ENCODE measurements at regions not wholly inside any gene's neighbourhood (a gene's known extent, or its start where the extent isn't known, plus 50 kb on each side); places are given as distances from the start of the nearest gene placed in this dataset.

GRCh38 chr10:3684891-3685290 is 100.1 kb downstream of the KLF6 start:
- Histone ChIP-seq H3K9me3 (replicated peaks; ENCODE audit: control insufficient read depth, insufficient read depth, low read length) (no peaks in the 10 kb centered on the region), H4K20me1 (replicated peaks; ENCODE audit: control insufficient read depth, extremely low read depth, insufficient read depth, low read length) (no peaks in the 10 kb centered on the region), H3K9me1 (replicated peaks; ENCODE audit: control insufficient read depth, extremely low read depth, insufficient read depth, low read length) (no peaks in the 10 kb centered on the region), H2AFZ (ENCODE audit: low read depth, low read length) (no peak overlapping the region), H3K36me3 (ENCODE audit: control insufficient read depth in 2 of 2, extremely low read depth in 1 of 2, insufficient read depth in 2 of 2, low read length in 2 of 2) (no peaks in the 10 kb centered on the region), H3K4me3 (replicated peaks in 1 of 3; ENCODE audit: insufficient read depth in 1 of 3, low read depth in 1 of 3, low read length in 3 of 3) (no peak overlapping the region), H3K4me2 (ENCODE audit: insufficient read depth, low read length) (no peak overlapping the region), H3K9ac (replicated peaks; ENCODE audit: extremely low read depth, insufficient read depth, low read length) (no peak overlapping the region), H3K79me2 (ENCODE audit: control insufficient read depth, insufficient read depth, low read length) (no peaks in the 10 kb centered on the region), H3K27me3 (ENCODE audit: control insufficient read depth in 2 of 2, insufficient read depth in 2 of 2, low read length in 2 of 2) (peaks cover 0 to 4% of the 10 kb centered on the region in 2 experiments), H3K4me1 (ENCODE audit: control insufficient read depth, extremely low read depth, insufficient read depth, low read length) (no peaks in the 10 kb centered on the region), H3K27ac (ENCODE audit: insufficient read depth, low read depth, low read length) (no peak overlapping the region)
- FAIRE-seq: peak; percentile 42
- intact Hi-C loops (cut with micrococcal nuclease) (no loop called here), dilution Hi-C loops (cut with MboI; ENCODE audit: extremely low pct_ligation_motif_present, low sequenced_read_pairs) (no loop called here)
- CTCF ChIA-PET: interaction anchor here (1.4 kb wide), 1 partner anchor 10 kb away, joined by 3 read pairs; no protein-coding TSS in a partner anchor
- no TSS peak for BruUV-seq (replicated peaks)
- POLR2A ChIA-PET: no interaction called here
- no peak for TF ChIP-seq MYC (IDR thresholded peaks at IDR 0.05; ENCODE audit: low read depth, low read length)
- TF ChIP-seq GATA2 (IDR thresholded peaks at IDR 0.05; ENCODE audit: insufficient read depth, insufficient read length, low read depth, low read length): no peak
- TF ChIP-seq MAX (IDR thresholded peaks at IDR 0.05; ENCODE audit: insufficient read depth, insufficient read length): no peak
- TF ChIP-seq POLR2A (IDR thresholded peaks at IDR 0.05; ENCODE audit: low read depth, low read length): no peak
- TF ChIP-seq EZH2 (IDR thresholded peaks at IDR 0.05; ENCODE audit: borderline replicate concordance, low read depth, low read length, severe bottlenecking): no peak
- no peak for TF ChIP-seq JUN (IDR thresholded peaks at IDR 0.05; ENCODE audit: borderline replicate concordance, insufficient read depth, insufficient read length, low read depth)
- TF ChIP-seq FOS (IDR thresholded peaks at IDR 0.05; ENCODE audit: borderline replicate concordance, insufficient read depth, low read length): no peak
- TF ChIP-seq CTCF (IDR thresholded peaks at IDR 0.05; ENCODE audit: extremely low read depth in 1 of 2, insufficient read depth in 1 of 2, low read depth in 1 of 2, low read length in 2 of 2): no peak
- no peak for TF ChIP-seq POLR2AphosphoS5 (IDR thresholded peaks at IDR 0.05; ENCODE audit: insufficient read depth, low read depth, low read length)
- no peak for DNase-seq (ENCODE audit: low read depth, low spot score)
